ENCODE measurements at regions not wholly inside any gene's neighbourhood (a gene's known extent, or its start where the extent isn't known, plus 50 kb on each side); places are given as distances from the start of the nearest gene placed in this dataset.

DNA sequence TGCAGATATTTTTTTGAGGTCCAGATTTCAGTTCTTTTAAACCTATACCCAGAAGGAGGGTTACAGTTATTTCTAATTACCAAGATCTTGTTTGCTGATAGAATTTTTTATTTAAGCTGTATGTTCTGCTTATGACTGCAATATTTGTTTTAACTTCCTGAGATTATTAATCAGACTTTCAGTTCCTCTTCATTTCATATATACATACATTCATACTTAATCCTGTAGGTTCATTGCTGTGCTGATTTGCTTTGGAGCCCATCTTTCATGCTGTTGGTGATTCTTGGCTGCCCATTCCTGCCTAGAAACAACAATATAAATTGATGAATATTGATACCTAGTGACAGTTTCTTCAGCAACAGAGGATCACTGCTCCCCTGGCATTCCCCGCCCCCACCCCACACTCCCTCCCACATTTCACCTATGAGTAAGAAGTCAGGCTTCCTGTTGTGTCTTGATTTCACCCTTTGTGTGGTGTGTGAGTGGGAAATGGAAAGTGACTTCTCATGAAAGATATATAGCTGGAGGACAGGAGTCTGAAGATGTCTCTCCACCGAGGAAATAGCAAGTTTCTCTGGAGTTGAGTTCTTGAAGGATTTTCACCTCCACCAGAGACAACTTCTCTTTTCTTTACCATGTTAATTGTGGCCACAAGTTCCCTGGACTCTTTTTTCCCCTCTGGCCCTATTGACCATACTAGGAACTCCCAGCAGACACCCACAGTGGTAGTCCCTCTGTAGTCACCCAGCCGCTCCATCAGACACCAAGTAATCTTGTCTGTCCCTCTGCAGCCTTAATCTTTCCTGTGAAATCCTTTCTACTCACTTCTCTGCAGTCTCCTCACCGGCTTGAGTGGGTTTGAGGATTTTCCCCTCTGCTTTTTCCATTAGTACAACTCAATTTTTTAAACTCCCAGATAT, 118.4 kb downstream of the ASB9 start:
- Mint-ChIP-seq H3K27me3 (ENCODE audit: low read depth, poor library complexity) (peaks cover 4% of the 10 kb centered on the region), H3K4me3 (no peak overlapping the region), H3K9me3 (peaks cover 33% of the 10 kb centered on the region), H3K27ac (no peak overlapping the region), H3K36me3 (ENCODE audit: low read depth) (no peaks in the 10 kb centered on the region), H3K4me1 (no peaks in the 10 kb centered on the region)
- TF ChIP-seq, protein P1, sequence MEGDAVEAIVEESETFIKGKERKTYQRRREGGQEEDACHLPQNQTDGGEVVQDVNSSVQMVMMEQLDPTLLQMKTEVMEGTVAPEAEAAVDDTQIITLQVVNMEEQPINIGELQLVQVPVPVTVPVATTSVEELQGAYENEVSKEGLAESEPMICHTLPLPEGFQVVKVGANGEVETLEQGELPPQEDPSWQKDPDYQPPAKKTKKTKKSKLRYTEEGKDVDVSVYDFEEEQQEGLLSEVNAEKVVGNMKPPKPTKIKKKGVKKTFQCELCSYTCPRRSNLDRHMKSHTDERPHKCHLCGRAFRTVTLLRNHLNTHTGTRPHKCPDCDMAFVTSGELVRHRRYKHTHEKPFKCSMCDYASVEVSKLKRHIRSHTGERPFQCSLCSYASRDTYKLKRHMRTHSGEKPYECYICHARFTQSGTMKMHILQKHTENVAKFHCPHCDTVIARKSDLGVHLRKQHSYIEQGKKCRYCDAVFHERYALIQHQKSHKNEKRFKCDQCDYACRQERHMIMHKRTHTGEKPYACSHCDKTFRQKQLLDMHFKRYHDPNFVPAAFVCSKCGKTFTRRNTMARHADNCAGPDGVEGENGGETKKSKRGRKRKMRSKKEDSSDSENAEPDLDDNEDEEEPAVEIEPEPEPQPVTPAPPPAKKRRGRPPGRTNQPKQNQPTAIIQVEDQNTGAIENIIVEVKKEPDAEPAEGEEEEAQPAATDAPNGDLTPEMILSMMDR (IDR thresholded peaks at IDR 0.05), result no peak
- no peak for DNase-seq

DNA sequence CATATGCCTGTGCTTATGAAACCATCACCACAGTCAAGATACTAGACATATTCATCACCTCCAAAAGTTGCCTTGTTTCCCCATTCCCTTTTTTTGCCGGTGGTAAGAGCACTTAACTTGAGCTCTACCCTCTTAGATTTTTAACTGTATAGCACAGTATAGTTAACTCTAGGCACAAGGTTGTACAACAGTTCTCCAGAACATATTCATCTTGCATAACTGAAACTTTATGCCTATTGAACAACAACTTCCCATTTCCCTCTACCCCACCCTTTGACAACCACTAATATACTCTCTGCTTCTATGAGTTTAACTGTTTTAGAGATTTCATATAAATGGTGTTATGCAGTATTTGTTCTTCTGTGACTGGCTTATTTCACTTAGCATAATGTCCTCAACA, 119.3 kb downstream of the ASB9 start:
- H3K36me3 Mint-ChIP-seq (ENCODE audit: low read depth), result no peaks in the 10 kb centered on the region
- no peaks in the 10 kb centered on the region for H3K4me1 Mint-ChIP-seq
- H3K9me3 Mint-ChIP-seq, result peaks cover 27% of the 10 kb centered on the region
- TF ChIP-seq, protein P1 (IDR thresholded peaks at IDR 0.05), result no peak
- no peak for DNase-seq
- no peak overlapping the region for H3K27ac Mint-ChIP-seq
- no peak overlapping the region for H3K4me3 Mint-ChIP-seq
- H3K27me3 Mint-ChIP-seq (ENCODE audit: low read depth, poor library complexity), result peaks cover 4% of the 10 kb centered on the region

DNA sequence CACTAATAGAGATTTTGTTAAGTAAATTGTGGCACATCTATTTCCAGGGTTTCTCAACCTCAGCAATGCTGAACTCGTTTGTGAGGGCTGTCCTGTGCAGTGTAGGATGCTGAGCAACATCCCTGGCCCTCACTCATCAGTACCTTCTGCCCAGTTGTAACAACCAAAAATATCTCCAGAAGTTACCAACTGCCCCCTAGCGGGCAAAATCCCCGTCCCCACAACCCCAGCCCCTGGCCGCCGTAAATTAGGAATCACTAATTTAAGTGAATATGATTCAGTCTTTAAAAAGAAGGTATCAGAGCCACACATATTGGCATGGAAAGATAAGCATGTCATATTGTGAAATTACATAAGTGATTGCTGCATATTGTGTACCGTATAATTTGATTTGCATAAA, 123.4 kb downstream of the ASB9 start:
- Mint-ChIP-seq H3K9me3 (peaks cover 18% of the 10 kb centered on the region), H3K27me3 (ENCODE audit: low read depth, poor library complexity) (peaks cover 4% of the 10 kb centered on the region), H3K36me3 (ENCODE audit: low read depth) (no peaks in the 10 kb centered on the region), H3K4me3 (no peak overlapping the region), H3K27ac (no peak overlapping the region), H3K4me1 (no peaks in the 10 kb centered on the region)
- DNase-seq, result peak; percentile 49
- TF ChIP-seq, protein P1 (IDR thresholded peaks at IDR 0.05), result peak; percentile 52

DNA sequence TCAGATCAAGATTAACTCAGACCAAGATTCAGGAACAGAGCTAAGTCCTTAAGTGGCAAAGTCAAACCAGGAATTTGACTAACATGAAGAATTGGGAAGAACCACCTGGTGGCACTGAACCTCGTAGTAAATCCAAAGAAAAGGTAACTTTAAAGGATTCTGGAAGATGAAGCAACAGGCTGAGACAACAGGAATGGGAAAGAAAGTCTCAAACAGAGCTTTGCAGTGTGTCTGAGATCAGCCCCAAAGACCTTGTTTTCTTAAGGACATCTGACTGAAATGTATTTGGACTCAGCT, 126.1 kb downstream of the ASB9 start:
- Mint-ChIP-seq H3K4me1 (no peaks in the 10 kb centered on the region), H3K4me3 (no peak overlapping the region), H3K27me3 (ENCODE audit: low read depth, poor library complexity) (no peaks in the 10 kb centered on the region), H3K9me3 (peaks cover 8% of the 10 kb centered on the region), H3K36me3 (ENCODE audit: low read depth) (no peaks in the 10 kb centered on the region), H3K27ac (no peak overlapping the region)
- DNase-seq, result no peak
- TF ChIP-seq, protein P1 (IDR thresholded peaks at IDR 0.05), result no peak

DNA sequence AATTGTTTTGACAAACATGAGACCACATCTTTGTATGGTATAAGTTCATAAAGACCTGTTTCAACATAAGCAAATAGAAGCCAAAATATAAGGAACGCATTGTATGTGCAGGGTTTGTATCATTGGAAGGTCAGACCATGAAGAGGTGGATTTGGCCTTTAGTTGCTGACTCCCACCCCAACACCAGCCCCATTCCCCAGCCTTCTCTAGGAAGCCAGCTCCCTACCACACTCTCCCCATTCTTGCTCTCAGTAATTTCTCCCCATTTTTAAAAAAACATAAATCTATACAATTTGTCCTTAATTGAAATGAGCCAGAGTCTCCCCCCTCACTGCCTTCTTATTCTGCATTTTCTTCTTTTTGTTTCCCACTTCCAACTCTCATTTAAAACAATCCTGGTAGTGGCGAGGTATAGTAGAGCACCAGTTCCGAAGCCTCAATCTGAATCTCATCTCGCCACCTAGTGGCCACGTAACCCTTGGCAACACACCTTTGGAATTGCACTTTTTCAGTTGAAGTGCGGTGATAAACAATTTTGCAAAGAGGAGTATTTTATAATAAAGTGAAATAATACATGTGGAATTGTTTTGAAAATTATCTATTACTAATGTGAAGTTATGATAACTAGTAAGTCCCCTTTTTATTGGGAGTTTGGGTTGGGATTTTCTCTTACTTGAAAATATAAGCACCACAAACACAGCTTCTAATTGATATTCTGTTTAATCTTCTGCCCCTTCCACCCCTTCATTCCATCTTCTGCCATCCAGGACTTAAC, 126.6 kb downstream of the ASB9 start:
- no peaks in the 10 kb centered on the region for H3K4me1 Mint-ChIP-seq
- no peak overlapping the region for H3K27ac Mint-ChIP-seq
- TF ChIP-seq, protein P1 (IDR thresholded peaks at IDR 0.05), result peak; percentile 60
- H3K4me3 Mint-ChIP-seq, result no peak overlapping the region
- H3K9me3 Mint-ChIP-seq, result peaks cover 5% of the 10 kb centered on the region
- H3K27me3 Mint-ChIP-seq (ENCODE audit: low read depth, poor library complexity), result no peaks in the 10 kb centered on the region
- peak; percentile 46 for DNase-seq
- H3K36me3 Mint-ChIP-seq (ENCODE audit: low read depth), result no peaks in the 10 kb centered on the region
